HL-60 (cell line): ENCODE measurements at regions not wholly inside any gene's neighbourhood (a gene's known extent, or its start where the extent isn't known, plus 50 kb on each side); places are given as distances from the start of the nearest gene placed in this dataset.

Source experiments
- DNase-seq, 2 experiments: peaks; one replicate each; pipeline ENCODE4 v3.0.0-alpha.2; 2010 to 2020; ENCODE audit warnings: low read depth in 1 of 2, low spot score in 1 of 2
- H3K27ac ChIP-seq: fragments of 250-450 bp; sonication (Bioruptor Pico); replicated peaks from 2 replicates; pipeline ENCODE4 v1.5.1; 2020; ENCODE audit warnings: mild to moderate bottlenecking, moderate library complexity
- H3K27me3 ChIP-seq: fragments of 250-450 bp; sonication (Bioruptor Pico); 2 replicates; pipeline ENCODE4 v1.5.1; 2021; ENCODE audit warnings: mild to moderate bottlenecking, moderate library complexity; ENCODE audit not compliant: insufficient read depth, poor library complexity, severe bottlenecking
- H3K4me3 ChIP-seq: replicated peaks from 2 replicates; pipeline ENCODE4 v1.5.1; 2011; ENCODE audit warnings: mild to moderate bottlenecking, control low read depth, low read length; ENCODE audit not compliant: insufficient read depth
- CTCF ChIP-seq: IDR thresholded peaks from one replicate; pipeline ENCODE4 v1.5.1; 2011; ENCODE audit warnings: low read length, control low read depth, inconsistent platforms; ENCODE audit not compliant: insufficient read depth
- GABPA ChIP-seq: IDR thresholded peaks from 2 replicates; pipeline ENCODE4 v1.6.1; 2012; ENCODE audit warnings: low read depth
- POLR2AphosphoS5 ChIP-seq: IDR thresholded peaks from 2 replicates; pipeline ENCODE4 v1.6.1; 2012; ENCODE audit warnings: low read depth
- REST ChIP-seq: IDR thresholded peaks from 2 replicates; pipeline ENCODE4 v1.6.1; 2012; ENCODE audit warnings: low read depth; ENCODE audit not compliant: insufficient replicate concordance
- SPI1 ChIP-seq: IDR thresholded peaks from 2 replicates; pipeline ENCODE4 v1.6.1; 2012; ENCODE audit warnings: low read depth, mild to moderate bottlenecking, borderline replicate concordance

DNA sequence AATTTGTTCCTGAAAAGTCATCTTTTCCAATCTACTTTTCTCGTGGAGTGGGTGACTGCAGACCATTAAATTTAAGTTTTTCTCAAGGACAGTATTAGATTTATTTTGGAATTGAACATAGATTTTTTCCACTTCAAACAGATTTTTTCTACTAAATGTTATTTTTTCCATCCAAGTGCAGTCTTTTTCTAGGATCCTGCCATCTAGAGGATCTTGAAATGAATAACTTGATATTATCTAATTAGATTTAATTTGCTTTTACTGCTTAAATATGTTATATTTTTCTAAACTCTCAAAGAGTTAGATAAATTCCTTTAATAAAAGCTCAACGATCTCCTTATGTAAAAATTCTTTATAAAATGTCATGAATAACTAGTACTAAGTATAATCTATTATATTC lies 136.9 kb upstream of the PRR16 start:
- DNase-seq = no peak
- Histone ChIP-seq H3K4me3 (no peak overlapping the region), H3K27ac (no peak overlapping the region), H3K27me3 (no peaks in the 10 kb centered on the region)
- no peak for TF ChIP-seq SPI1
- TF ChIP-seq POLR2AphosphoS5 = no peak
- TF ChIP-seq CTCF = no peak
- TF ChIP-seq REST = no peak

DNA sequence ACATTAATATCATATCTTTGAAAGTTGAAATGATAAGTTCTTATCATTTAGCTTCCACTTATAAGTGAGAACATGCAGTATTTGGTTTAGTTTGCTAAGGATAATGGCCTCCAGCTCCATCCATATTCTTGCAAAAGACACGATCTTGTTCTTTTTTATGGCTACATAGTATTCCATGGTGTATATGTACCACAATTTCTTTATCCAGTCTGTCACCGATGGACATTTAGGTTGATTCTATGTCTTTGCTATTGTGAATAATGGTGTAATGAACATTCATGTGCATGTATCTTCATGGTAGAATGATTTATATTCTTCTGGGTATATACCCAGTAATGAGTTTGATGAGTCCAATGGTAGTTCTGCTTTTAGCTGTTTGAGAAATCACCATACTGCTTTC lies 135.0 kb upstream of the PRR16 start:
- no peak for DNase-seq
- Histone ChIP-seq H3K27me3 (no peaks in the 10 kb centered on the region), H3K27ac (no peak overlapping the region), H3K4me3 (no peak overlapping the region)
- TF ChIP-seq REST (no peak), SPI1 (no peak), CTCF (no peak), GABPA (no peak), POLR2AphosphoS5 (no peak)

DNA sequence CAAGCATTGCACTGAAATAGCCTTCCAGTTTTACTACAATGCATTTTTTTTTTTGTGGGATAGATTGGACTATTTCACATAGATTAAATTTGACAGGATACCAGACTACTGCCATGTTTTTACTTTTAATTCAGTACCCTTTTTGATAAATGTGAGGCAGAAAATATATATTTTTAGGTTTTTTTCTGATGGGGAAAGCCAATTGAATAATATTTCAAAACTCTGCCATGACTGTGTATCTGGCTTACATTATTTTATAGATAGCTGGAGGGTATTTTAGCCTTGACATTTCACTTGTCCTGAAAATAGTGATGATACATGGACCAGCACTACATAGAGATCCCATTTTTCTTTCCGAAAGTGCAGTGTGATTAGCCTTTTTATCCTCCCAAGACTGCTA lies 133.5 kb upstream of the PRR16 start:
- no peak for TF ChIP-seq REST
- TF ChIP-seq CTCF = no peak
- no peak for TF ChIP-seq POLR2AphosphoS5
- no peak for TF ChIP-seq GABPA
- TF ChIP-seq SPI1 = no peak
- Histone ChIP-seq H3K4me3 (no peak overlapping the region), H3K27me3 (no peaks in the 10 kb centered on the region), H3K27ac (no peak overlapping the region)
- DNase-seq = no peak
